HCT116 (cell line): ENCODE measurements at regions not wholly inside any gene's neighbourhood (a gene's known extent, or its start where the extent isn't known, plus 50 kb on each side); places are given as distances from the start of the nearest gene placed in this dataset.

ENCODE experiments used
- ATAC-seq: fragments of 200-7000 bp; cut with Tn5 transposase; 2 replicates; pipeline ENCODE4 v1.9.1; 2020; ENCODE audit warnings: mild to moderate bottlenecking, moderate library complexity
- BruUV-seq: library from RNA; stranded (reverse); fragments of 400-500 nt; replicated peaks from 2 replicates; lab custom pipeline; 2021; lab: Mats Ljungman, UMichigan
- CTCF ChIA-PET: fragments of 300-600 bp; sonication (Branson Sonifier 250); formaldehyde crosslinking; loops from one replicate; lab custom pipeline; 2021; ENCODE audit warnings: antibody characterized with exemption; lab: Charles Lee
- POLR2A ChIA-PET: fragments of 300-600, 350-600 bp; sonication (Branson Sonifier 250); formaldehyde crosslinking; loops from one replicate; lab custom pipeline; 2021; ENCODE audit warnings: antibody characterized with exemption; lab: Charles Lee
- RAD21 ChIA-PET, 2 experiments: fragments of 300-600 bp; sonication (Branson Sonifier 250); formaldehyde crosslinking; loops; one replicate each; lab custom pipeline; 2023; ENCODE audit warnings: low total read pairs in 2 of 2; ENCODE audit not compliant: uncharacterized antibody in 2 of 2, unreplicated experiment in 2 of 2, low non-redundant PET in 1 of 2; lab: Charles Lee
- DNase-seq: peaks from one replicate; pipeline ENCODE4 v3.0.0-alpha.2; 2010; ENCODE audit warnings: low read depth, low spot score
- H2AFZ ChIP-seq: fragments of 200-600 bp; shearing (Covaris generic), sonication (generic); 2 replicates; pipeline ENCODE4 v1.6.1; 2017; ENCODE audit warnings: low read depth, mixed run types, mixed read lengths, antibody characterized with exemption, low read length; ENCODE audit not compliant: poor library complexity, severe bottlenecking
- H3K27ac ChIP-seq: 2 replicates; pipeline ENCODE4 v1.5.1; 2012; ENCODE audit warnings: low read depth, low read length
- H3K27me3 ChIP-seq: fragments of 200-600 bp; sonication (generic); 2 replicates; pipeline ENCODE4 v1.6.1; 2016; ENCODE audit warnings: mixed run types, low read length, mixed read lengths; ENCODE audit not compliant: insufficient read depth
- H3K36me3 ChIP-seq, 2 experiments: fragments of 200-500 bp in 1 of 2; fragments of 200-600 bp in 1 of 2; sonication (Bioruptor generic) in 1 of 2; sonication (generic) in 1 of 2; 2 replicates each; pipeline versions ENCODE4 v1.5.1 to v1.6.1; 2014 to 2016; ENCODE audit warnings: low read length in 2 of 2, inconsistent platforms in 1 of 2, mixed read lengths in 1 of 2, mixed run types in 1 of 2; ENCODE audit not compliant: insufficient read depth in 2 of 2, control insufficient read depth in 1 of 2
- H3K4me1 ChIP-seq, 2 experiments: fragments of 200-600 bp in 1 of 2; sonication (generic) in 1 of 2; 2 replicates each; pipeline versions ENCODE4 v1.5.1 to v1.6.1; 2012 to 2017; ENCODE audit warnings: low read length in 2 of 2, inconsistent platforms in 1 of 2, mild to moderate bottlenecking in 1 of 2, mixed read lengths in 1 of 2, mixed run types in 1 of 2, moderate library complexity in 1 of 2; ENCODE audit not compliant: insufficient read depth in 2 of 2, control insufficient read depth in 1 of 2
- H3K4me2 ChIP-seq: fragments of 200-600 bp; sonication (generic); 2 replicates; pipeline ENCODE4 v1.6.1; 2017; ENCODE audit warnings: mixed run types, low read length, mixed read lengths
- H3K4me3 ChIP-seq, 2 experiments: fragments of 200-600 bp in 1 of 2; sonication (generic) in 1 of 2; replicated peaks in 1 of 2; 2 replicates each; pipeline ENCODE4 v1.5.1; 2011 to 2016; ENCODE audit warnings: low read length in 2 of 2, control low read depth in 1 of 2, low read depth in 1 of 2, mild to moderate bottlenecking in 1 of 2, mixed read lengths in 1 of 2, mixed run types in 1 of 2
- H3K79me2 ChIP-seq: fragments of 200-600 bp; sonication (generic); 2 replicates; pipeline ENCODE4 v1.6.1; 2017; ENCODE audit warnings: mild to moderate bottlenecking, mixed run types, low read length, moderate library complexity, mixed read lengths; ENCODE audit not compliant: insufficient read depth
- H3K9ac ChIP-seq: fragments of 200-600 bp; sonication (generic); 2 replicates; pipeline ENCODE4 v1.6.1; 2016; ENCODE audit warnings: low read length, mixed read lengths
- H3K9me2 ChIP-seq: fragments of 200-600 bp; sonication (generic), shearing (Covaris generic); 2 replicates; pipeline ENCODE4 v1.6.1; 2017; ENCODE audit warnings: mixed run types, mild to moderate bottlenecking, moderate library complexity; ENCODE audit not compliant: insufficient read depth
- H3K9me3 ChIP-seq, 2 experiments: fragments of 200-500 bp in 1 of 2; fragments of 200-600 bp in 1 of 2; sonication (Bioruptor generic) in 1 of 2; sonication (generic) in 1 of 2; 2 replicates each; pipeline ENCODE4 v1.6.1; 2014 to 2017; ENCODE audit warnings: low read length in 2 of 2, mixed read lengths in 2 of 2, inconsistent platforms in 1 of 2, low read depth in 1 of 2, mild to moderate bottlenecking in 1 of 2, mixed run types in 1 of 2, moderate library complexity in 1 of 2; ENCODE audit not compliant: control insufficient read depth in 1 of 2, insufficient read depth in 1 of 2
- H4K20me1 ChIP-seq: fragments of 200-600 bp; sonication (generic), shearing (Covaris generic); 2 replicates; pipeline ENCODE4 v1.6.1; 2017; ENCODE audit warnings: mixed run types, mild to moderate bottlenecking, moderate library complexity; ENCODE audit not compliant: insufficient read depth
- CEBPB ChIP-seq: IDR thresholded peaks from 2 replicates; pipeline ENCODE4 v1.6.1; 2012; ENCODE audit warnings: low read depth
- CTCF ChIP-seq, 3 experiments: fragments of 200-600 bp in 1 of 3; sonication (generic) in 1 of 3; IDR thresholded peaks in 2 of 3; conservative IDR thresholded peaks in 1 of 3; 2 replicates each; pipeline ENCODE4 v1.5.1; 2012 to 2017; ENCODE audit warnings: low read depth in 2 of 3, low read length in 2 of 3, antibody characterized with exemption in 1 of 3, borderline replicate concordance in 1 of 3, control low read depth in 1 of 3, mild to moderate bottlenecking in 1 of 3, mixed read lengths in 1 of 3, mixed run types in 1 of 3, moderate library complexity in 1 of 3; ENCODE audit not compliant: insufficient read depth in 1 of 3
- EGR1 ChIP-seq: IDR thresholded peaks from 2 replicates; pipeline ENCODE4 v1.6.1; 2012; ENCODE audit warnings: low read depth
- FOSL1 ChIP-seq: IDR thresholded peaks from 2 replicates; pipeline ENCODE4 v1.6.1; 2012; ENCODE audit warnings: low read depth
- JUND ChIP-seq: IDR thresholded peaks from 2 replicates; pipeline ENCODE4 v1.6.1; 2012
- POLR2A ChIP-seq: IDR thresholded peaks from 2 replicates; pipeline ENCODE4 v1.7.0; 2011; ENCODE audit warnings: borderline replicate concordance; ENCODE audit not compliant: insufficient read depth, insufficient read length; ENCODE audit errors: extremely low read depth
- POLR2AphosphoS5 ChIP-seq: IDR thresholded peaks from 2 replicates; pipeline ENCODE4 v1.6.1; 2011; ENCODE audit warnings: mild to moderate bottlenecking, low read depth, low read length, moderate library complexity
- RAD21 ChIP-seq: IDR thresholded peaks from 2 replicates; pipeline ENCODE4 v1.6.1; 2012; ENCODE audit warnings: low read depth, mild to moderate bottlenecking
- SIN3A ChIP-seq: IDR thresholded peaks from 2 replicates; pipeline ENCODE4 v1.6.1; 2012; ENCODE audit warnings: low read depth
- SP1 ChIP-seq: IDR thresholded peaks from 2 replicates; pipeline ENCODE4 v1.6.1; 2012; ENCODE audit warnings: low read depth
- SRF ChIP-seq: IDR thresholded peaks from 2 replicates; pipeline ENCODE4 v1.6.1; 2012; ENCODE audit warnings: low read depth
- TCF7L2 ChIP-seq: IDR thresholded peaks from 2 replicates; pipeline ENCODE4 v1.7.0; 2011; ENCODE audit warnings: borderline replicate concordance, inconsistent platforms; ENCODE audit not compliant: insufficient read depth, insufficient read length; ENCODE audit errors: extremely low read depth
- YY1 ChIP-seq: IDR thresholded peaks from 2 replicates; pipeline ENCODE4 v1.6.1; 2011; ENCODE audit warnings: low read length, low read depth, moderate library complexity, mild to moderate bottlenecking; ENCODE audit not compliant: insufficient replicate concordance; ENCODE audit errors: extremely low read depth
- ZFX ChIP-seq: fragments of 450-650 bp; IDR thresholded peaks from 2 replicates; pipeline ENCODE4 v1.6.1; 2017
- ZNF274 ChIP-seq: fragments of 200-500 bp; sonication (Bioruptor generic); IDR thresholded peaks from 2 replicates; pipeline ENCODE4 v1.6.1; 2014; ENCODE audit warnings: mild to moderate bottlenecking, low read depth, low read length, inconsistent platforms
- intact Hi-C: fragments of 100-400 bp; cut with micrococcal nuclease; formaldehyde crosslinking; loops from 2 replicates; pipeline ENCODE4 v1.10.0; 2022
- TF ChIP-seq, protein P1 (sequence below): IDR thresholded peaks from 2 replicates; pipeline ENCODE4 v1.6.1; 2012
- TF ChIP-seq, protein P2 (sequence below): IDR thresholded peaks from 2 replicates; pipeline ENCODE4 v1.6.1; 2011; ENCODE audit warnings: mild to moderate bottlenecking, low read length, moderate library complexity; ENCODE audit not compliant: insufficient replicate concordance; ENCODE audit errors: extremely low read depth

- no peak overlapping the region for H3K9ac ChIP-seq
- no peaks in the 10 kb centered on the region for H3K9me2 ChIP-seq
- no peak overlapping the region for H3K27ac ChIP-seq
- no peaks in the 10 kb centered on the region for H3K36me3 ChIP-seq
- H4K20me1 ChIP-seq, result no peaks in the 10 kb centered on the region
- no TSS peak for BruUV-seq
- no peaks in the 10 kb centered on the region for H3K79me2 ChIP-seq
- DNase-seq, result no peak
- TF ChIP-seq, protein P1, sequence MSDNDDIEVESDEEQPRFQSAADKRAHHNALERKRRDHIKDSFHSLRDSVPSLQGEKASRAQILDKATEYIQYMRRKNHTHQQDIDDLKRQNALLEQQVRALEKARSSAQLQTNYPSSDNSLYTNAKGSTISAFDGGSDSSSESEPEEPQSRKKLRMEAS, result no peak
- TF ChIP-seq POLR2AphosphoS5, result no peak
- TF ChIP-seq SRF, result no peak
- no peak for TF ChIP-seq CTCF (IDR thresholded peaks at IDR 0.05 in 2 of 3, conservative IDR thresholded peaks at IDR 0.05 in 1 of 3; ENCODE audit: borderline replicate concordance in 1 of 3, insufficient read depth in 1 of 3, low read depth in 2 of 3, low read length in 2 of 3)
- TF ChIP-seq CEBPB, result no peak
- TF ChIP-seq EGR1, result no peak
- TF ChIP-seq FOSL1, result no peak
- no peak for TF ChIP-seq ZFX
- TF ChIP-seq POLR2A, result no peak
- no peak for TF ChIP-seq YY1
- no peak for TF ChIP-seq SP1
- no peak for TF ChIP-seq TCF7L2
- TF ChIP-seq, protein P2, sequence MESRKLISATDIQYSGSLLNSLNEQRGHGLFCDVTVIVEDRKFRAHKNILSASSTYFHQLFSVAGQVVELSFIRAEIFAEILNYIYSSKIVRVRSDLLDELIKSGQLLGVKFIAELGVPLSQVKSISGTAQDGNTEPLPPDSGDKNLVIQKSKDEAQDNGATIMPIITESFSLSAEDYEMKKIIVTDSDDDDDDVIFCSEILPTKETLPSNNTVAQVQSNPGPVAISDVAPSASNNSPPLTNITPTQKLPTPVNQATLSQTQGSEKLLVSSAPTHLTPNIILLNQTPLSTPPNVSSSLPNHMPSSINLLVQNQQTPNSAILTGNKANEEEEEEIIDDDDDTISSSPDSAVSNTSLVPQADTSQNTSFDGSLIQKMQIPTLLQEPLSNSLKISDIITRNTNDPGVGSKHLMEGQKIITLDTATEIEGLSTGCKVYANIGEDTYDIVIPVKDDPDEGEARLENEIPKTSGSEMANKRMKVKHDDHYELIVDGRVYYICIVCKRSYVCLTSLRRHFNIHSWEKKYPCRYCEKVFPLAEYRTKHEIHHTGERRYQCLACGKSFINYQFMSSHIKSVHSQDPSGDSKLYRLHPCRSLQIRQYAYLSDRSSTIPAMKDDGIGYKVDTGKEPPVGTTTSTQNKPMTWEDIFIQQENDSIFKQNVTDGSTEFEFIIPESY, result no peak
- no peak for TF ChIP-seq ZNF274
- TF ChIP-seq JUND, result no peak
- no peak for TF ChIP-seq SIN3A
- no peak for TF ChIP-seq RAD21
- no peak for ATAC-seq
- H3K4me2 ChIP-seq, result no peak overlapping the region
- intact Hi-C loops, result no loop called here
- no peaks in the 10 kb centered on the region for H3K27me3 ChIP-seq
- CTCF ChIA-PET, result no interaction called here
- H3K4me1 ChIP-seq, result no peaks in the 10 kb centered on the region
- H3K4me3 ChIP-seq, result no peak overlapping the region
- H3K9me3 ChIP-seq, result no peaks in the 10 kb centered on the region
- RAD21 ChIA-PET, result no interaction called here
- H2AFZ ChIP-seq, result no peak overlapping the region
- POLR2A ChIA-PET, result no interaction called here
These were observed 178.1 kb upstream of the CPEB2 start for GRCh38 chr4:14824189-14824588.
